GM06990 (cell line): ENCODE measurements at regions not wholly inside any gene's neighbourhood (a gene's known extent, or its start where the extent isn't known, plus 50 kb on each side); places are given as distances from the start of the nearest gene placed in this dataset.

Experiments
- DNase-seq: peaks from one replicate; pipeline ENCODE4 v3.0.0-alpha.2; 2011; ENCODE audit not compliant: insufficient read length; ENCODE audit errors: extremely low read depth
- H3K27me3 ChIP-seq: replicated peaks from 2 replicates; pipeline ENCODE4 v1.6.0; 2011; ENCODE audit warnings: low read length; ENCODE audit not compliant: control insufficient read depth, insufficient read depth
- H3K36me3 ChIP-seq: 2 replicates; pipeline ENCODE4 v1.5.1; 2011; ENCODE audit warnings: low read length; ENCODE audit not compliant: control insufficient read depth, insufficient read depth
- H3K4me3 ChIP-seq: replicated peaks from 2 replicates; pipeline ENCODE4 v1.5.1; 2011; ENCODE audit warnings: low read depth, mild to moderate bottlenecking, control low read depth, low read length
- CTCF ChIP-seq: IDR thresholded peaks from 2 replicates; pipeline ENCODE4 v1.5.1; 2011; ENCODE audit warnings: low read length, control low read depth, mild to moderate bottlenecking, inconsistent platforms; ENCODE audit not compliant: insufficient read depth, poor library complexity, severe bottlenecking

DNA sequence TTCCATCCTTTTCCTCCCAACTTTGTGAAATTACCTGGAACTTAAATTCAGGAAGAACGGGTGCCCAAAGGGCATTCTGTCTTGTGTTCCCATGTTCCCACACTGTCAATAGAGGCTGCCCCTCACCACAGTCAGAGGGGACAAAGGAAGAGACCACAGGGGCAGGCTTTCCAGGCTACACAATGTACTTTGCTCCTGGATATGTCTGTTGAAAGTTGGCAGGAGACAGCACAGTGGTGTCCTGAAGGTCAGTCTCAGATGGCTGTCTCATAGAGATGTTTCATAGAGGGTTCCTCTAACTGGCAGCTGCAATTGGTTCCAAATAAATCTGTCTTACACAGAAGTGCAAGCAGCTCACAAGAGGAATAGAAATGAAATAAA is 107.8 kb upstream of the TGFBR2 start:
- H3K4me3 ChIP-seq = no peak overlapping the region
- DNase-seq = no peak
- TF ChIP-seq CTCF = no peak

DNA sequence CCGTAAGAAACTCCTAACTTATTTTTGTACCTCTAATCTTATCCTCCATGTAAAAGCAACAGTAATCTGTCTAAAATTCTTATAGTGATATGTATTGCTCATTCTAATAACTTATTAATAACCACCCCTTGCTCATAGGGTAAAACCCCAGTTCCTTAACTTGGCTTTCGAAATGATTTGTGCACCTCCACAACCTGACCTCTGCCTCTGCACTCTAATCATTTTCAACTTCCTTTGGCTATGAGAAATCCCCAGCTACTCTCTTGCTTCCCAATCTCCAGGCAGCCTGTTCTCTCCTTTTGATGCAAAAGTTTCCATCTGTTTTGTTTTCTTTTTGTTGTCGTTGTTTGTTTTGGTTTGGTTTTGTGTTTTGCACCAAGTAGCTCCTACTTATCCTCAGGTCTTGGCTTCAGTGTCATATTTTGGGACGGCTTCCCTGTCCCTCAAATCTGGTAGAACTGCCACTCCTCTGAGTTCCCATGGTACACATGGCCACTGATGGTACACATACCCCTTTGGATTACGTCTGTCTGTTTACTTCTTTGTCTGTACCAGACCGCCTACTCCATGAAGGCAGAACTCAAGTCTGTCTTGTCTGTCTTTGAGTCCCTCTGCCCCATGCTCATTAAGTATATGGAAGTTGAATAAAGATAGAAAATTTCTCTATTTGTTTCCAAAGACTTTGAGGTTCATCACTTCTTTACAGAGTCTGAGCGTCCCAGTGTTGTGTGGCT is 105.6 kb upstream of the TGFBR2 start:
- peak; percentile 37 for DNase-seq
- Histone ChIP-seq H3K36me3 (no peaks in the 10 kb centered on the region), H3K4me3 (no peak overlapping the region), H3K27me3 (no peaks in the 10 kb centered on the region)
- TF ChIP-seq CTCF = no peak

More for the DNA sequence above, 107.8 kb upstream of the TGFBR2 start:
- H3K36me3 ChIP-seq = no peaks in the 10 kb centered on the region
- no peaks in the 10 kb centered on the region for H3K27me3 ChIP-seq

DNA sequence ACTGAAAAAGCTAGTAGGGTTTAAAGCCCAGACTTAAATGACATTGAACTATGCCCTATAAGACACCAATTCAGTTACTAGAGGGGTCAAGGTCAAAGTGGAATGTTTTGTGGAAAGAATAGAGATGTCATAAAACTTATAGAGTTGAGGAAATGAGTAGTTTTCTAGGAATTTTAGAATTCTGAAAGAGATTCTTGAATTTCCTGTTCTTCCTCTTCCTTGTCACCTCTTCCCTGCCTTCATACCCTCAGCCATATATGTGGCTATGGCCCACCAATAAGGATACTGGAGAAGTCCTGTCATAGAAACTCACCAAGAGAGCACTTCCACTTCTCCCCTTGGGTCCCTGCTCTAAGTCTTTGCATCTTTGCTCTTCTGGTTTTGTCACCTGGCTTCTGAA is 104.9 kb upstream of the TGFBR2 start:
- TF ChIP-seq CTCF = no peak
- no peak for DNase-seq
- no peak overlapping the region for H3K4me3 ChIP-seq
- H3K27me3 ChIP-seq = no peaks in the 10 kb centered on the region
- no peaks in the 10 kb centered on the region for H3K36me3 ChIP-seq

GRCh38 chr3:30502051-30502741 is 104.2 kb upstream of the TGFBR2 start:
- Histone ChIP-seq H3K4me3 (no peak overlapping the region), H3K27me3 (no peaks in the 10 kb centered on the region), H3K36me3 (no peaks in the 10 kb centered on the region)
- TF ChIP-seq CTCF = no peak
- DNase-seq = no peak

DNA sequence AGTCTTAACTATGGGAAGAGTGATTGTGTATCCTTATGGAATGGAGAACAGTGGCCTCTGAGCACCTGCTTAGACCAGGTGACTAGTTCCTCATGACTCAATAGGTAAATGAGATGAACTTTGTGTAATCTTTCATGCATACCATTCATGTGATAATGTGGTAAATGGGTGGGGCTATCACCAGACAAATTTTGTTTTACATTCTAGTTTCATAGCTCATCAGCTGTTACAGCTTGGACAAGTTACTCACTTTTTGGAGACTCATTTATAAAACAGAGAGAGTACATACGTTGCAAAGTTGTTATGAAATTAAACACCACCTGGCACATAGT is 103.7 kb upstream of the TGFBR2 start:
- Histone ChIP-seq H3K36me3 (no peaks in the 10 kb centered on the region), H3K27me3 (no peaks in the 10 kb centered on the region), H3K4me3 (no peak overlapping the region)
- no peak for TF ChIP-seq CTCF
- no peak for DNase-seq
